SK-N-MC (cell line): ENCODE measurements at regions not wholly inside any gene's neighbourhood (a gene's known extent, or its start where the extent isn't known, plus 50 kb on each side); places are given as distances from the start of the nearest gene placed in this dataset.

Experiments used
- DNase-seq: peaks from one replicate; pipeline ENCODE4 v3.0.0-alpha.2; 2011; ENCODE audit warnings: low read depth, low spot score
- H3K27ac ChIP-seq: fragments of 200-600 bp; sonication (generic); 2 replicates; pipeline ENCODE4 v1.5.1; 2016; ENCODE audit warnings: mixed run types
- H3K36me3 ChIP-seq: fragments of 200-600 bp; sonication (generic); 2 replicates; pipeline ENCODE4 v1.6.1; 2017; ENCODE audit warnings: antibody characterized with exemption, low read length, mixed read lengths; ENCODE audit not compliant: insufficient read depth
- H3K4me3 ChIP-seq: fragments of 200-600 bp; sonication (generic); 2 replicates; pipeline ENCODE4 v1.5.1; 2016
- H3K9ac ChIP-seq: fragments of 200-600 bp; sonication (generic); 2 replicates; pipeline ENCODE4 v1.8.0; 2017; ENCODE audit warnings: mixed run types, mixed read lengths; ENCODE audit not compliant: insufficient read length
- H3K9me3 ChIP-seq: fragments of 200-600 bp; sonication (generic); 2 replicates; pipeline ENCODE4 v1.6.1; 2017; ENCODE audit warnings: low read depth, mild to moderate bottlenecking, antibody characterized with exemption, low read length, moderate library complexity, mixed read lengths
- EZH2 ChIP-seq: fragments of 200-600 bp; sonication (generic); IDR thresholded peaks from one replicate; pipeline ENCODE4 v1.6.1; 2017; ENCODE audit warnings: antibody characterized with exemption
- FOXP2 ChIP-seq: optimal IDR thresholded peaks from 2 replicates; pipeline ENCODE3; 2011; ENCODE audit warnings: mild to moderate bottlenecking, moderate library complexity; ENCODE audit not compliant: insufficient read depth; ENCODE audit errors: extremely low read length, control extremely low read depth
- POLR2AphosphoS5 ChIP-seq: IDR thresholded peaks from 2 replicates; pipeline ENCODE4 v1.6.1; 2012; ENCODE audit warnings: mild to moderate bottlenecking, low read depth, low read length, borderline replicate concordance

GRCh38 chr5:82822634-82822927 is 254.6 kb downstream of the TMEM167A start:
- H3K9me3 ChIP-seq = no peaks in the 10 kb centered on the region
- H3K4me3 ChIP-seq = no peak overlapping the region
- no peak overlapping the region for H3K27ac ChIP-seq
- no peak for DNase-seq
- TF ChIP-seq EZH2 = no peak
- TF ChIP-seq POLR2AphosphoS5 = no peak
- no peak for TF ChIP-seq FOXP2
- H3K36me3 ChIP-seq = no peaks in the 10 kb centered on the region
- no peak overlapping the region for H3K9ac ChIP-seq

DNA sequence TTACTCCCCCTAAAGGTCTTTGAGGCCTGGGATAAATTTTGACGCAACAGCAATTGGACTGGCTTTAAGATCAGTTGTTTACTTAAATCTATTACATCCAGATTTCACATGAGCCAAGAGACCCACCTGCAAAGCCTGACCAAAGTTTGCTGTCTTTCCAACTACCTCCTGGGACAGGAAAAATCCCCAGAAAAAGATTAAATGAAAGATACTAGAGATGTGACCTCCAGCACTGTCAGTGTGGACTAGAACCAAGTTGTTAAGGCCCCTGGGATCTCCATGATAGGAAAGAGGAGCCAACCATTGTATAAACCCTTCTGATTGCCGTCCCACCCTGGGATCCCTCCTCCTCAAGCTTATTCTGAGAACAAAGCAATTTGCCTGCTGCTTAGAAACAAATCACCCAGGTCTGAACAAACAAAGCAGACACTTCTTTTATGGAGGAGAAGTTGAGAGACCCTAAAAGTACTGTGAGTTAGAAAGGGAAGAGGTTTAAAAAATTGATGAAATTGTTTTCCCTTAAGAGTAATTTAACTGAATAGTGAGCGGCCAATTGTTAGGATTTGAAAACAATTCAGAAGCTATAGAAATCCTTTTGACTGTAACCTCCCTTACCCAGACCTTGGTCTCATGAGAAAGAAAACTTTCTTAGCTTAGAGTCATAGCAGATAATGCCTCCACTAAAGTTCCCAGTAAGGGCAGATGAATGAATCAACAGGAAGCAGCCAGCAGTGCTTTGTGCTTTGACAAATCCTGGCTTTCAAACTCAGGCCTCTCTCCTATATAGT is 255.2 kb downstream of the TMEM167A start:
- Histone ChIP-seq H3K9me3 (no peaks in the 10 kb centered on the region), H3K36me3 (no peaks in the 10 kb centered on the region), H3K9ac (no peak overlapping the region), H3K27ac (no peak overlapping the region), H3K4me3 (no peak overlapping the region)
- TF ChIP-seq EZH2 = no peak
- TF ChIP-seq POLR2AphosphoS5 = no peak
- TF ChIP-seq FOXP2 = no peak
- no peak for DNase-seq

GRCh38 chr5:82820961-82821845 is 256.0 kb downstream of the TMEM167A start:
- Histone ChIP-seq H3K27ac (no peak overlapping the region), H3K9ac (no peak overlapping the region), H3K9me3 (no peaks in the 10 kb centered on the region), H3K36me3 (no peaks in the 10 kb centered on the region), H3K4me3 (peak overlapping the region; percentile 45; the same call in 1 of the 2 replicates)
- no peak for DNase-seq
- TF ChIP-seq FOXP2 = no peak
- no peak for TF ChIP-seq POLR2AphosphoS5
- TF ChIP-seq EZH2 = no peak

DNA sequence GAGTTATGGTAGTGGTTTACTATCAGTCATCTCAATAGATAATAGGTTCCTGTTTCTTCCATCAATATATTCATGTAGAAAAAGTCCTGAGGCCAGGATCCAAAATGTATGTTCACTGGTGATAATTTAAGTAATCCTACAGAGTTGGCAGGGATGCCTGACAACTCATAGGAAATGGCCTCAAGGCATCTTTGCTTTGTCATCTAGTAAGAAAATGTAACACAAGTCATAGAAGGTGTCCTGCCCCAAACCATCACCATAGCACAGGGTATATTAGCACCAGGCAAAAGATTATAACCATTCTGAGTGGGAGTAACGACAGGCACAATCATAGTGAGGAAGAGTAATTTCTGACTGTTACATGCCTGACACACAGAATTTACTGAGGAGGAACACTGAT is 257.0 kb downstream of the TMEM167A start:
- no peaks in the 10 kb centered on the region for H3K36me3 ChIP-seq
- DNase-seq = no peak
- no peak overlapping the region for H3K9ac ChIP-seq
- TF ChIP-seq POLR2AphosphoS5 (no peak), EZH2 (no peak), FOXP2 (no peak)
- H3K9me3 ChIP-seq = no peaks in the 10 kb centered on the region
- H3K4me3 ChIP-seq = no peak overlapping the region
- H3K27ac ChIP-seq = no peak overlapping the region

GRCh38 chr5:82817897-82818676 is 259.1 kb downstream of the TMEM167A start:
- no peak for DNase-seq
- Histone ChIP-seq H3K4me3 (no peak overlapping the region), H3K36me3 (no peaks in the 10 kb centered on the region), H3K9me3 (no peaks in the 10 kb centered on the region), H3K9ac (no peak overlapping the region), H3K27ac (no peak overlapping the region)
- TF ChIP-seq FOXP2 (no peak), EZH2 (no peak)

GRCh38 chr5:82816926-82817325 is 260.3 kb downstream of the TMEM167A start:
- Histone ChIP-seq H3K36me3 (no peaks in the 10 kb centered on the region), H3K9me3 (no peaks in the 10 kb centered on the region), H3K4me3 (no peak overlapping the region), H3K27ac (no peak overlapping the region), H3K9ac (no peak overlapping the region)
- no peak for DNase-seq
- no peak for TF ChIP-seq POLR2AphosphoS5
- no peak for TF ChIP-seq FOXP2
- no peak for TF ChIP-seq EZH2

DNA sequence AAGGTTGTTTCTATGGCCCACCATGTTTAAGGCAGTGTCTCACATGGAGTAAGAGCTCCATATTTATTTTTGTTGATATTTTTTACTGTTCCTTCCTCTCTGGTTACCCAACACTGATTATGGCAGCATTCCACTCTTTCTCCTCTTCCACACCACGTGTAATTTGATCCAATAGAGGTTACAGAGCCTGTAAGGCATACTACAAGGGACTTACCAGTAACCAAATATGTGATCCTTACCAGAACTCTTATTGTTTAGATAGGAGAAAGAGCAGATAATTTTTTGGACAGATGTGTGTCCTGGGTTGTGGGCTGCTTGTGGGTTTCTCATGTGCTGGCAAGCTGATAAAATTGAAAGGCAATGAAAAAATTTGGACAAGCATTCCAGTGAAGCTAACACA is 261.3 kb downstream of the TMEM167A start:
- no peak for TF ChIP-seq POLR2AphosphoS5
- TF ChIP-seq EZH2 = no peak
- TF ChIP-seq FOXP2 = no peak
- H3K9me3 ChIP-seq = no peaks in the 10 kb centered on the region
- H3K36me3 ChIP-seq = no peaks in the 10 kb centered on the region
- no peak for DNase-seq
- H3K9ac ChIP-seq = no peak overlapping the region
- no peak overlapping the region for H3K27ac ChIP-seq
- no peak overlapping the region for H3K4me3 ChIP-seq

- Histone ChIP-seq H3K36me3 (no peaks in the 10 kb centered on the region), H3K27ac (no peak overlapping the region), H3K9ac (no peak overlapping the region), H3K4me3 (no peak overlapping the region), H3K9me3 (no peaks in the 10 kb centered on the region)
- no peak for TF ChIP-seq FOXP2
- no peak for TF ChIP-seq EZH2
- no peak for TF ChIP-seq POLR2AphosphoS5
- DNase-seq = no peak
Observed at GRCh38 chr5:82813861-82814260, 263.3 kb downstream of the TMEM167A start.
